Heart left ventricle (tissue), 13 donors: ENCODE measurements at regions not wholly inside any gene's neighbourhood (a gene's known extent, or its start where the extent isn't known, plus 50 kb on each side); places are given as distances from the start of the nearest gene placed in this dataset.

Source experiments
- POLR2A ChIP-seq, 2 donors: fragments of 450-650 bp; IDR thresholded peaks; one replicate each; pipeline ENCODE4 v1.6.1; 2017; ENCODE audit warnings: antibody characterized with exemption in 2 of 2, mild to moderate bottlenecking in 2 of 2, moderate library complexity in 2 of 2
- TF ChIP-seq, protein P1 (sequence below), 12 donors: fragments of 200-600 bp; sonication (generic) in 4 of 12; IDR thresholded peaks; one replicate each; pipeline versions ENCODE4 v1.5.0 to v1.8.0; 2018 to 2022; ENCODE audit warnings: antibody characterized with exemption in 12 of 12, mild to moderate bottlenecking in 5 of 12
- donor health status: ischemic (EF 13 %, LVEDD 7.1; RV severe dilation, severe dysfunction).
- donor health status: DM: no; HTN: yes; CAD: no.
- donor health status: DM: no; HTN: no; CAD: no.
- donor health status: ischemic (EF 25% LVEDD 6.9; RV normal size, moderate dysfunction).
- donor health status: ischemic (EF 25% LVEDD 5.7; RV mildly dilated, moderate dysfunction).
- donor health status: ischemic (EF 35%, LVEDD 5.7; RV mildly dilated, moderate dysfunction).
- donor health status: nonischemic (EF 11% LVEDD 7.7; RV severe dilation, severe dysfunction).
- donor health status: DM: yes; HTN: yes; CAD: no.
- donor health status: PGD.
- donor health status: ischemic (EF 29% LVEDD 5.4; RV normal size, mild dysfunction).
- donor health status: nonischemic (EF 23%, LVEDD 6.1; RV moderate dilation, normal function).

DNA sequence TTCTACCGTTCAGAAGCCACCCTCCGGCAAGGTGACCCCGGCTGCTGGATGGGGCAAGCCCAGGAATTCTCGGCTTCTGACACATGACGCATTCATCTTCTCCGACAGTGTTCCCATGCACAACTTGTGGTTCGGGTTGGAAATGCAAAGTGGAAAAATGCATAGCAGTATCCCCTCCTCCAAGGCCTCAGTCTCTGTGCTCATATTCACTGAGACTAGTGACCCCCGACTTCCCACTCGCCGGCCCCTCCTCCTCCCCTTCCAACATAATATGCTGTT lies 70.0 kb upstream of the NTM start:
- TF ChIP-seq POLR2A (IDR thresholded peaks at IDR 0.05), result no peak
- TF ChIP-seq, protein P1, sequence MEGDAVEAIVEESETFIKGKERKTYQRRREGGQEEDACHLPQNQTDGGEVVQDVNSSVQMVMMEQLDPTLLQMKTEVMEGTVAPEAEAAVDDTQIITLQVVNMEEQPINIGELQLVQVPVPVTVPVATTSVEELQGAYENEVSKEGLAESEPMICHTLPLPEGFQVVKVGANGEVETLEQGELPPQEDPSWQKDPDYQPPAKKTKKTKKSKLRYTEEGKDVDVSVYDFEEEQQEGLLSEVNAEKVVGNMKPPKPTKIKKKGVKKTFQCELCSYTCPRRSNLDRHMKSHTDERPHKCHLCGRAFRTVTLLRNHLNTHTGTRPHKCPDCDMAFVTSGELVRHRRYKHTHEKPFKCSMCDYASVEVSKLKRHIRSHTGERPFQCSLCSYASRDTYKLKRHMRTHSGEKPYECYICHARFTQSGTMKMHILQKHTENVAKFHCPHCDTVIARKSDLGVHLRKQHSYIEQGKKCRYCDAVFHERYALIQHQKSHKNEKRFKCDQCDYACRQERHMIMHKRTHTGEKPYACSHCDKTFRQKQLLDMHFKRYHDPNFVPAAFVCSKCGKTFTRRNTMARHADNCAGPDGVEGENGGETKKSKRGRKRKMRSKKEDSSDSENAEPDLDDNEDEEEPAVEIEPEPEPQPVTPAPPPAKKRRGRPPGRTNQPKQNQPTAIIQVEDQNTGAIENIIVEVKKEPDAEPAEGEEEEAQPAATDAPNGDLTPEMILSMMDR (IDR thresholded peaks at IDR 0.05), result no peak
